ENCODE measurements at regions not wholly inside any gene's neighbourhood (a gene's known extent, or its start where the extent isn't known, plus 50 kb on each side); places are given as distances from the start of the nearest gene placed in this dataset.

- TF ChIP-seq ZSCAN18 (CRISPR knock-in tag; IDR thresholded peaks at IDR 0.05) (no peak), JAZF1 (CRISPR knock-in tag; IDR thresholded peaks at IDR 0.05) (no peak)
These were observed 225.5 kb downstream of the HDGFL1 start (continued) for GRCh38 chr6:22794844-22795243.

GRCh38 chr6:22800451-22800850 lies 231.1 kb downstream of the HDGFL1 start:
- peaks cover 3% of the 10 kb centered on the region for H3K36me3 Mint-ChIP-seq
- POLR2A ChIA-PET: no interaction called here
- ATAC-seq: no peak
- H3K27me3 Mint-ChIP-seq (ENCODE audit: low read depth): no peaks in the 10 kb centered on the region
- CTCF ChIA-PET: no interaction called here
- H3K4me3 Mint-ChIP-seq: no peak overlapping the region
- TF ChIP-seq FOXK1 (CRISPR knock-in tag; IDR thresholded peaks at IDR 0.05) (no peak), ZNF219 (CRISPR knock-in tag; IDR thresholded peaks at IDR 0.05; ENCODE audit: borderline replicate concordance) (no peak), ESRRA (CRISPR knock-in tag; IDR thresholded peaks at IDR 0.05; ENCODE audit: borderline replicate concordance) (no peak), CTCF (IDR thresholded peaks at IDR 0.05) (no peak), RORB (CRISPR knock-in tag; IDR thresholded peaks at IDR 0.05) (no peak), FOXP4 (CRISPR knock-in tag; IDR thresholded peaks at IDR 0.05) (no peak), PRDM15 (CRISPR knock-in tag; IDR thresholded peaks at IDR 0.05) (no peak), NFE2L1 (CRISPR knock-in tag; IDR thresholded peaks at IDR 0.05) (no peak), ZNF425 (CRISPR knock-in tag; conservative IDR thresholded peaks at IDR 0.05) (no peak), E2F1 (CRISPR knock-in tag; IDR thresholded peaks at IDR 0.05) (no peak), SMAD3 (CRISPR knock-in tag; IDR thresholded peaks at IDR 0.05; ENCODE audit: borderline replicate concordance) (no peak), GTF2I (CRISPR knock-in tag; conservative IDR thresholded peaks at IDR 0.05) (no peak), STAT6 (CRISPR knock-in tag; conservative IDR thresholded peaks at IDR 0.05; ENCODE audit: low read depth) (no peak)
- H3K27ac Mint-ChIP-seq: no peak overlapping the region
- DNase-seq (ENCODE audit: low spot score): no peak
- peaks cover 3% of the 10 kb centered on the region; the same call in 1 of the 2 replicates for H3K4me1 Mint-ChIP-seq
- peaks cover 18% of the 10 kb centered on the region for H3K9me3 Mint-ChIP-seq
